ENCODE measurements at regions not wholly inside any gene's neighbourhood (a gene's known extent, or its start where the extent isn't known, plus 50 kb on each side); places are given as distances from the start of the nearest gene placed in this dataset.
"Not testable (repeated sequence)": the region's sequence is repeated elsewhere in the genome, so short reads cannot be mapped to it uniquely, and the experiment has no call there.

- not testable (repeated sequence) for H3K36me3 ChIP-seq (ENCODE audit: control insufficient read depth, insufficient read depth, low read length); H3K9me3 ChIP-seq (ENCODE audit: control insufficient read depth, low read length); H3K27ac Mint-ChIP-seq; H3K27me3 ChIP-seq (ENCODE audit: control insufficient read depth, insufficient read depth, low read length, poor library complexity, severe bottlenecking); H3K36me3 Mint-ChIP-seq (ENCODE audit: low read depth); H3K27ac ChIP-seq (ENCODE audit: low read depth, low read length); H3K4me1 Mint-ChIP-seq; H3K4me3 Mint-ChIP-seq; DNase-seq; H3K27me3 Mint-ChIP-seq (ENCODE audit: insufficient read depth); H3K4me3 ChIP-seq (ENCODE audit: low read length); H3K9ac ChIP-seq (ENCODE audit: extremely low read depth, low read length, poor library complexity, severe bottlenecking); H3K4me1 ChIP-seq (ENCODE audit: control insufficient read depth, insufficient read depth, low read length)
- WGBS, 2 experiments (ENCODE audit: insufficient coverage in 1 of 2, insufficient read length in 1 of 2) = 46% methylated on average over 4 of the region's 4 CpGs; no CpG with 5 or more reads in 1 of the 2 experiments
- TF ChIP-seq CTCF (conservative IDR thresholded peaks at IDR 0.05) = peak; percentile 62
- peaks cover 21% of the 10 kb centered on the region for H3K9me3 Mint-ChIP-seq
Measured at GRCh38 chr2:88986721-88987330, 295.4 kb downstream of the RPIA start.

GRCh38 chr2:88988617-88989016 is 297.1 kb downstream of the RPIA start:
- H3K4me1 Mint-ChIP-seq; H3K9me3 ChIP-seq (ENCODE audit: control insufficient read depth, low read length); H3K9ac ChIP-seq (ENCODE audit: extremely low read depth, low read length, poor library complexity, severe bottlenecking); H3K4me3 ChIP-seq (ENCODE audit: low read length); H3K36me3 ChIP-seq (ENCODE audit: control insufficient read depth, insufficient read depth, low read length); H3K27ac ChIP-seq (ENCODE audit: low read depth, low read length); H3K27me3 Mint-ChIP-seq (ENCODE audit: insufficient read depth); H3K27ac Mint-ChIP-seq; H3K4me3 Mint-ChIP-seq; H3K36me3 Mint-ChIP-seq (ENCODE audit: low read depth); H3K27me3 ChIP-seq (ENCODE audit: control insufficient read depth, insufficient read depth, low read length, poor library complexity, severe bottlenecking); H3K4me1 ChIP-seq (ENCODE audit: control insufficient read depth, insufficient read depth, low read length); DNase-seq: not testable (repeated sequence)
- H3K9me3 Mint-ChIP-seq = peaks cover 26% of the 10 kb centered on the region

- H3K4me1 ChIP-seq (ENCODE audit: control insufficient read depth, insufficient read depth, low read length); H3K27me3 ChIP-seq (ENCODE audit: control insufficient read depth, insufficient read depth, low read length, poor library complexity, severe bottlenecking); H3K9ac ChIP-seq (ENCODE audit: extremely low read depth, low read length, poor library complexity, severe bottlenecking); H3K4me3 ChIP-seq (ENCODE audit: low read length); DNase-seq; H3K4me1 Mint-ChIP-seq; H3K4me3 Mint-ChIP-seq; H3K9me3 ChIP-seq (ENCODE audit: control insufficient read depth, low read length); H3K27ac ChIP-seq (ENCODE audit: low read depth, low read length); H3K36me3 ChIP-seq (ENCODE audit: control insufficient read depth, insufficient read depth, low read length); H3K27me3 Mint-ChIP-seq (ENCODE audit: insufficient read depth); H3K36me3 Mint-ChIP-seq (ENCODE audit: low read depth); H3K27ac Mint-ChIP-seq: not testable (repeated sequence)
- peaks cover 25% of the 10 kb centered on the region for H3K9me3 Mint-ChIP-seq
- WGBS, 2 experiments (ENCODE audit: insufficient coverage in 1 of 2, insufficient read length in 1 of 2) = 87 to 88% methylated on average over 3 of the region's 3 CpGs
Measured at GRCh38 chr2:88992819-88993218, 301.3 kb downstream of the RPIA start.

DNA sequence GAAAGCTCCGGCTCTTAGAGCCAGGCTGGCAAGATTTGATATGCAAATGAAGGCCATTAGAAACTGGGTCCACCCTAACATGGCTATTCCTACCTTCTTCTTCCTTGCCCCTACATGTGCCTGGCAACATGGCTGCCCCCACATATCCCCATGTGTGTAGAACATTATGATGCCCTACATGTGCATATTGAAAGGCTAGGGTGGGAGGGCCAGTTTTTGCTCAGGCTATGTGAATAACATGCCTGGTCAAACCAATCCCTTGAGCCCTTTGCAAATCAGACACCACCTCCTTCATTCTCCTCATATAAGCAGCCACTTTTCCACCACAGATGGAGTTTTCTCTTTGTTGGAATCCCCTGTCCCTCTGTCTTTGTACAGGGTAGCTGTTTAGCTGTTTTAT is 303.4 kb downstream of the RPIA start:
- H3K27ac ChIP-seq (ENCODE audit: low read depth, low read length); DNase-seq; H3K27me3 ChIP-seq (ENCODE audit: control insufficient read depth, insufficient read depth, low read length, poor library complexity, severe bottlenecking); H3K4me1 ChIP-seq (ENCODE audit: control insufficient read depth, insufficient read depth, low read length); H3K4me3 ChIP-seq (ENCODE audit: low read length); H3K4me1 Mint-ChIP-seq; H3K4me3 Mint-ChIP-seq; H3K9ac ChIP-seq (ENCODE audit: extremely low read depth, low read length, poor library complexity, severe bottlenecking); H3K9me3 ChIP-seq (ENCODE audit: control insufficient read depth, low read length); H3K36me3 ChIP-seq (ENCODE audit: control insufficient read depth, insufficient read depth, low read length); H3K27ac Mint-ChIP-seq; H3K36me3 Mint-ChIP-seq (ENCODE audit: low read depth); H3K27me3 Mint-ChIP-seq (ENCODE audit: insufficient read depth): not testable (repeated sequence)
- H3K9me3 Mint-ChIP-seq = peaks cover 31% of the 10 kb centered on the region
- WGBS, 2 experiments (ENCODE audit: insufficient coverage in 1 of 2, insufficient read length in 1 of 2) = no CpG with 5 or more reads among the region's 1 CpG

DNA sequence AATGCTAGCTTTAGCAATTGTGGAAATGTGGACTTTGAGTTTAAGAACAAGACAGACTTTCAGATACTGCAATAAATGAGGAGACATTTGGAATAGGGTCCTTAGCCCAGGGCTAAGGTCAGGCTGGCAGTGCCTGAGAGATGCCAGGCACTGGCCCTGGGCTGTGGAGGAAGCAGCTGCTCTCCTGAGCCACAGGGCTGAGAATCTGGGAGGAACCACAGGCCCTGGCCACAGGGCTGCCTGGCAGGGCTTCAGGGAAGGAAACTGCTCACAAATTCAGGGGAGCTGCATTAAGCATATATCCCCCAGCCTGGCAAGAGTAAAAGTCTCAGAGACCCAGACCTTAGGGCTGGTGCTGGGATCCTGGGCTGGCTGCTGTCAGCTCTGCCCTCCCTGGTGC is 305.1 kb downstream of the RPIA start:
- not testable (repeated sequence) for H3K4me1 ChIP-seq (ENCODE audit: control insufficient read depth, insufficient read depth, low read length); H3K36me3 ChIP-seq (ENCODE audit: control insufficient read depth, insufficient read depth, low read length); H3K27ac Mint-ChIP-seq; H3K36me3 Mint-ChIP-seq (ENCODE audit: low read depth); H3K9me3 ChIP-seq (ENCODE audit: control insufficient read depth, low read length); H3K4me3 Mint-ChIP-seq; H3K27ac ChIP-seq (ENCODE audit: low read depth, low read length); H3K4me3 ChIP-seq (ENCODE audit: low read length); DNase-seq; H3K27me3 ChIP-seq (ENCODE audit: control insufficient read depth, insufficient read depth, low read length, poor library complexity, severe bottlenecking); H3K9ac ChIP-seq (ENCODE audit: extremely low read depth, low read length, poor library complexity, severe bottlenecking); H3K27me3 Mint-ChIP-seq (ENCODE audit: insufficient read depth); H3K4me1 Mint-ChIP-seq
- H3K9me3 Mint-ChIP-seq = peaks cover 35% of the 10 kb centered on the region
